Endothelial cell of umbilical vein (primary cell): ENCODE measurements at regions not wholly inside any gene's neighbourhood (a gene's known extent, or its start where the extent isn't known, plus 50 kb on each side); places are given as distances from the start of the nearest gene placed in this dataset.

Source experiments
- BruUV-seq: library from RNA; stranded (reverse); fragments of 400-500 nt; replicated peaks from 2 replicates; lab custom pipeline; 2021; lab: Mats Ljungman, UMichigan
- CTCF ChIA-PET: fragments of 300-600, 350-600 bp; sonication (Branson Sonifier 250); formaldehyde crosslinking; loops from one replicate; lab custom pipeline; 2021; ENCODE audit warnings: antibody characterized with exemption, inconsistent platforms; lab: Charles Lee
- POLR2A ChIA-PET: fragments of 300-600, 350-600 bp; sonication (Branson Sonifier 250); formaldehyde crosslinking; loops from one replicate; lab custom pipeline; 2021; ENCODE audit warnings: antibody characterized with exemption, inconsistent platforms; lab: Charles Lee
- DNase-seq: peaks from one replicate; pipeline ENCODE4 v3.0.0-alpha.2; 2011; ENCODE audit warnings: low read depth, low spot score
- FAIRE-seq: peaks from 2 replicates; lab custom pipeline; 2011; peaks lifted over from hg19 to GRCh38; lab: Jason Lieb, UNC
- H2AFZ ChIP-seq: 2 replicates; pipeline ENCODE4 v1.6.0; 2012; ENCODE audit warnings: low read depth, low read length, control low read depth, inconsistent platforms
- H3K27ac ChIP-seq: 2 replicates; pipeline ENCODE4 v1.5.1; 2011; ENCODE audit warnings: low read depth, mild to moderate bottlenecking, control low read depth, low read length, moderate library complexity; ENCODE audit not compliant: insufficient read depth
- H3K27me3 ChIP-seq, 2 experiments: 2 replicates each; pipeline versions ENCODE4 v1.6.0 to v1.6.1; 2011; ENCODE audit warnings: low read length in 2 of 2, mixed read lengths in 1 of 2; ENCODE audit not compliant: control insufficient read depth in 2 of 2, insufficient read depth in 2 of 2
- H3K36me3 ChIP-seq, 2 experiments: 2 replicates in 1 of 2; 3 replicates in 1 of 2; pipeline ENCODE4 v1.5.1; 2011; ENCODE audit warnings: low read length in 2 of 2, mild to moderate bottlenecking in 1 of 2, moderate library complexity in 1 of 2; ENCODE audit not compliant: control insufficient read depth in 2 of 2, insufficient read depth in 2 of 2; ENCODE audit errors: extremely low read depth in 1 of 2
- H3K4me1 ChIP-seq: 3 replicates; pipeline ENCODE4 v1.5.1; 2011; ENCODE audit warnings: mild to moderate bottlenecking, low read length; ENCODE audit not compliant: control insufficient read depth, insufficient read depth; ENCODE audit errors: extremely low read depth
- H3K4me2 ChIP-seq: 2 replicates; pipeline ENCODE4 v1.6.1; 2011; ENCODE audit warnings: low read length, control low read depth, mixed read lengths; ENCODE audit not compliant: insufficient read depth
- H3K4me3 ChIP-seq, 3 experiments: fragments of 200-600 bp in 1 of 3; sonication (generic), shearing (Covaris generic) in 1 of 3; replicated peaks in 1 of 3; 2 replicates each; pipeline ENCODE4 v1.5.1; 2011 to 2016; ENCODE audit warnings: control low read depth in 3 of 3, low read length in 3 of 3, mild to moderate bottlenecking in 2 of 3, inconsistent platforms in 1 of 3, low read depth in 1 of 3, moderate library complexity in 1 of 3; ENCODE audit not compliant: insufficient read depth in 1 of 3
- H3K79me2 ChIP-seq: 2 replicates; pipeline ENCODE4 v1.6.0; 2012; ENCODE audit warnings: low read length, inconsistent platforms; ENCODE audit not compliant: control insufficient read depth, insufficient read depth
- H3K9ac ChIP-seq: replicated peaks from 2 replicates; pipeline ENCODE3; 2011; ENCODE audit warnings: low read length, control low read depth; ENCODE audit not compliant: insufficient read depth; ENCODE audit errors: extremely low read depth
- H3K9me1 ChIP-seq: replicated peaks from 3 replicates; pipeline ENCODE4 v1.6.0; 2011; ENCODE audit warnings: mild to moderate bottlenecking, low read length; ENCODE audit not compliant: control insufficient read depth, insufficient read depth; ENCODE audit errors: extremely low read depth
- H3K9me3 ChIP-seq: replicated peaks from 2 replicates; pipeline ENCODE4 v1.5.1; 2012; ENCODE audit warnings: low read length, inconsistent platforms; ENCODE audit not compliant: control insufficient read depth, insufficient read depth
- H4K20me1 ChIP-seq: replicated peaks from 2 replicates; pipeline ENCODE3; 2011; ENCODE audit warnings: mild to moderate bottlenecking, low read length; ENCODE audit not compliant: control insufficient read depth, insufficient read depth; ENCODE audit errors: extremely low read depth
- EZH2 ChIP-seq: IDR thresholded peaks from 2 replicates; pipeline ENCODE4 v1.6.1; 2012; ENCODE audit warnings: borderline replicate concordance, low read depth, mild to moderate bottlenecking, moderate library complexity, low read length, inconsistent platforms; ENCODE audit not compliant: severe bottlenecking
- FOS ChIP-seq: IDR thresholded peaks from 2 replicates; pipeline ENCODE4 v1.6.1; 2011; ENCODE audit warnings: mild to moderate bottlenecking, low read length, moderate library complexity, borderline replicate concordance; ENCODE audit not compliant: insufficient read depth
- GATA2 ChIP-seq: IDR thresholded peaks from 2 replicates; pipeline ENCODE4 v1.7.0; 2011; ENCODE audit warnings: low read depth, mild to moderate bottlenecking, moderate library complexity, mixed read lengths, low read length; ENCODE audit not compliant: insufficient read length, insufficient read depth
- JUN ChIP-seq: IDR thresholded peaks from 2 replicates; pipeline ENCODE4 v1.6.1; 2011; ENCODE audit warnings: borderline replicate concordance, low read depth; ENCODE audit not compliant: insufficient read length, insufficient read depth
- MYC ChIP-seq: IDR thresholded peaks from one replicate; pipeline ENCODE4 v1.6.1; 2011; ENCODE audit warnings: mild to moderate bottlenecking, low read depth, low read length
- POLR2A ChIP-seq: IDR thresholded peaks from 2 replicates; pipeline ENCODE4 v1.6.1; 2012; ENCODE audit warnings: low read depth, mild to moderate bottlenecking, control low read depth, low read length
- POLR2AphosphoS5 ChIP-seq: IDR thresholded peaks from 2 replicates; pipeline ENCODE4 v1.6.1; 2012; ENCODE audit warnings: low read depth, mild to moderate bottlenecking, control low read depth, low read length, moderate library complexity; ENCODE audit not compliant: insufficient read depth
- dilution Hi-C: fragments of 300-500 bp; cut with MboI; formaldehyde crosslinking; loops from one replicate; pipeline ENCODE4 v1.15.0; 2019; ENCODE audit warnings: low sequenced_read_pairs; ENCODE audit not compliant: extremely low pct_ligation_motif_present
- intact Hi-C: fragments of 100-400 bp; cut with micrococcal nuclease; formaldehyde crosslinking; loops from one replicate; pipeline ENCODE4 v1.10.0; 2022
- TF ChIP-seq, protein P1 (sequence below): IDR thresholded peaks from 2 replicates; pipeline ENCODE4 v1.6.1; 2011; ENCODE audit not compliant: insufficient read depth, insufficient read length
- TF ChIP-seq, protein P2 (sequence below), 2 donors: IDR thresholded peaks; 1 replicate in 1 of 2; 2 replicates in 1 of 2; pipeline ENCODE4 v1.5.1; 2011; ENCODE audit warnings: low read length in 2 of 2, mild to moderate bottlenecking in 2 of 2, moderate library complexity in 2 of 2, control low read depth in 1 of 2, inconsistent platforms in 1 of 2, low read depth in 1 of 2; ENCODE audit not compliant: insufficient read depth in 1 of 2; ENCODE audit errors: extremely low read depth in 1 of 2

DNA sequence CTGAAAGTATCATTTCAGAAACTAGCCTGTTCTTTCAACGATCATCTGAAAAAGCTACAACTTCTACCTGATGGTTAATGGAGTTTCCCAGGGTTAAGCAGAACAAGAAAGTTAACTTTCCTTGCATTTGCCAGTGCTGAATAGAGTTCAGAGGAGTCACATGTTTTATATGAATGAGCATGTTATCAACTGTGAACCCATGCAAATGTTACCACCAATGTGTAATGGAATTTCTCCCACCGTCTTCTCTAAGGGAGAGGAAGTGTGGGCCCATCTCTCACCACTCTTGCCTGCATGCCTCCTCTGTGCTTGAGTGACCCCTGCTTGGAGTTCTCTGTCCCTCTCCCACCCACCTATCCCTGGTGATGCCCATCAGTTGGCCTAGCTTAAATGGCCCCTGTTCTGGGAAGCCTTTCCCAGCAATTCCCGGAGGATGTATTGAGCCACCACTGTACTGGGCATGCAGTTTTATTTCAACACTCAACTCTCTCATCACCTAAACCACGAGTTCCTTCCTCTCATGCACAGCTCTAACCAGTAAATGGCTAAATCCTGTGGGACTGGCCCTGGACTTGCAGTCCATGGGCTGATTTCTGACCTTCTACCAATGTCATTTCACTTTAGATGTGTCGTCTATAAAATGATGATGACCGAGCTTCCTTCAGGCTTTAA is 159.8 kb downstream of the RPAP3 start:
- Histone ChIP-seq H3K9ac (no peak overlapping the region), H3K27ac (no peak overlapping the region), H3K79me2 (no peaks in the 10 kb centered on the region), H3K9me3 (no peaks in the 10 kb centered on the region), H3K4me2 (no peak overlapping the region), H4K20me1 (no peaks in the 10 kb centered on the region), H3K4me1 (no peaks in the 10 kb centered on the region), H3K27me3 (peaks cover 2 to 7% of the 10 kb centered on the region in 2 experiments), H3K4me3 (no peak overlapping the region), H2AFZ (no peak overlapping the region), H3K9me1 (no peaks in the 10 kb centered on the region), H3K36me3 (no peaks in the 10 kb centered on the region)
- dilution Hi-C loops (no loop called here), intact Hi-C loops (loop anchor here (10.0 kb wide), 1 partner anchor 511 kb away; no protein-coding TSS in a partner anchor)
- DNase-seq (no peak), FAIRE-seq (no peak)
- no TSS peak for BruUV-seq
- ChIA-PET CTCF (interaction anchor here (0.5 to 5.6 kb wide), 8 partner anchors 9 to 1421 kb away, joined by 3 to 42 read pairs (median 6); no protein-coding TSS in a partner anchor), POLR2A (no interaction called here)
- TF ChIP-seq FOS, result no peak
- TF ChIP-seq POLR2AphosphoS5, result no peak
- TF ChIP-seq GATA2, result no peak
- TF ChIP-seq, protein P1, sequence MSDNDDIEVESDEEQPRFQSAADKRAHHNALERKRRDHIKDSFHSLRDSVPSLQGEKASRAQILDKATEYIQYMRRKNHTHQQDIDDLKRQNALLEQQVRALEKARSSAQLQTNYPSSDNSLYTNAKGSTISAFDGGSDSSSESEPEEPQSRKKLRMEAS, result no peak
- TF ChIP-seq POLR2A, result no peak
- no peak for TF ChIP-seq MYC

DNA sequence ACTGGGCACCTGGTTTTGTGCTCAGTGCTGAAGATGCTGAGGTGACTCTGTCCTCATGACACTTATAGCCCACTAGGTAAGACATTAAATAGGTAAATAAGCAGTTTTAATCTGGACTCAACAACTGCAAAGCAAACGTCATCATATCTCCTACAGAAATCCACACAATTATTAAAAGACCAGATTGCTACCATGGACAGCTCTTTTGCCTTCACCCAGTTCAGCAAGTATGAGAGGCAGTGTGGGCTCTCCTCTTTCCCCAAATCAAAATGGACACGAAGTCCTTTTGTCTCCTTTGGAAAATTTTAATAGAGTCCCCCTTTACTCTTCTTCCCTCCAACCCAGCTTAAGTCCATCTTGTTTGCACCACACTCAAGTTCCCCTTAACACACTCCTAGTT is 171.1 kb downstream of the RPAP3 start:
- intact Hi-C loops (no loop called here), dilution Hi-C loops (no loop called here)
- Histone ChIP-seq H3K9me3 (no peaks in the 10 kb centered on the region), H3K27me3 (peaks cover 1 to 9% of the 10 kb centered on the region in 2 experiments), H4K20me1 (no peaks in the 10 kb centered on the region), H3K36me3 (no peaks in the 10 kb centered on the region), H3K4me3 (no peak overlapping the region), H3K27ac (no peak overlapping the region), H3K79me2 (no peaks in the 10 kb centered on the region), H3K9ac (no peak overlapping the region), H3K4me2 (no peak overlapping the region), H2AFZ (no peak overlapping the region), H3K4me1 (no peaks in the 10 kb centered on the region), H3K9me1 (no peaks in the 10 kb centered on the region)
- ChIA-PET POLR2A (no interaction called here), CTCF (interaction anchor here (0.7 to 1.1 kb wide), 8 partner anchors 8 to 502 kb away, joined by 3 to 7 read pairs (median 3); no protein-coding TSS in a partner anchor)
- no peak for FAIRE-seq
- BruUV-seq, result no TSS peak
- TF ChIP-seq, protein P1, result no peak
- TF ChIP-seq GATA2, result no peak
- TF ChIP-seq JUN, result no peak
- no peak for TF ChIP-seq FOS
- TF ChIP-seq MYC, result no peak
- TF ChIP-seq, protein P2, sequence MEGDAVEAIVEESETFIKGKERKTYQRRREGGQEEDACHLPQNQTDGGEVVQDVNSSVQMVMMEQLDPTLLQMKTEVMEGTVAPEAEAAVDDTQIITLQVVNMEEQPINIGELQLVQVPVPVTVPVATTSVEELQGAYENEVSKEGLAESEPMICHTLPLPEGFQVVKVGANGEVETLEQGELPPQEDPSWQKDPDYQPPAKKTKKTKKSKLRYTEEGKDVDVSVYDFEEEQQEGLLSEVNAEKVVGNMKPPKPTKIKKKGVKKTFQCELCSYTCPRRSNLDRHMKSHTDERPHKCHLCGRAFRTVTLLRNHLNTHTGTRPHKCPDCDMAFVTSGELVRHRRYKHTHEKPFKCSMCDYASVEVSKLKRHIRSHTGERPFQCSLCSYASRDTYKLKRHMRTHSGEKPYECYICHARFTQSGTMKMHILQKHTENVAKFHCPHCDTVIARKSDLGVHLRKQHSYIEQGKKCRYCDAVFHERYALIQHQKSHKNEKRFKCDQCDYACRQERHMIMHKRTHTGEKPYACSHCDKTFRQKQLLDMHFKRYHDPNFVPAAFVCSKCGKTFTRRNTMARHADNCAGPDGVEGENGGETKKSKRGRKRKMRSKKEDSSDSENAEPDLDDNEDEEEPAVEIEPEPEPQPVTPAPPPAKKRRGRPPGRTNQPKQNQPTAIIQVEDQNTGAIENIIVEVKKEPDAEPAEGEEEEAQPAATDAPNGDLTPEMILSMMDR (IDR thresholded peaks at IDR 0.05; ENCODE audit: extremely low read depth in 1 of 2, insufficient read depth in 1 of 2, low read depth in 1 of 2, low read length in 2 of 2), result no peak
- no peak for TF ChIP-seq POLR2AphosphoS5
- TF ChIP-seq EZH2, result no peak
- no peak for TF ChIP-seq POLR2A
- no peak for DNase-seq
